Keratinocyte (primary cell): ENCODE measurements at regions not wholly inside any gene's neighbourhood (a gene's known extent, or its start where the extent isn't known, plus 50 kb on each side); places are given as distances from the start of the nearest gene placed in this dataset.

Experiments used
- CTCF ChIP-seq, 3 experiments: IDR thresholded peaks in 1 of 3; conservative IDR thresholded peaks in 1 of 3; optimal IDR thresholded peaks in 1 of 3; 2 replicates in 2 of 3; 3 replicates in 1 of 3; pipeline versions ENCODE3 to v1.5.1; 2011; ENCODE audit warnings: low read length in 3 of 3, mild to moderate bottlenecking in 3 of 3, moderate library complexity in 2 of 3, control low read depth in 1 of 3, inconsistent platforms in 1 of 3; ENCODE audit not compliant: insufficient read depth in 2 of 3; ENCODE audit errors: extremely low read depth in 1 of 3
- EZH2 ChIP-seq: IDR thresholded peaks from one replicate; pipeline ENCODE4 v1.6.1; 2012; ENCODE audit warnings: inconsistent platforms, mild to moderate bottlenecking, low read length, moderate library complexity

GRCh38 chr2:147224070-147224469, 620.8 kb upstream of the ACVR2A start:
- TF ChIP-seq CTCF (optimal IDR thresholded peaks at IDR 0.05 in 1 of 3, IDR thresholded peaks at IDR 0.05 in 1 of 3, conservative IDR thresholded peaks at IDR 0.05 in 1 of 3; ENCODE audit: extremely low read depth in 1 of 3, insufficient read depth in 2 of 3, low read length in 3 of 3) (no peak), EZH2 (no peak)
